PC-3 (cell line): ENCODE measurements at regions not wholly inside any gene's neighbourhood (a gene's known extent, or its start where the extent isn't known, plus 50 kb on each side); places are given as distances from the start of the nearest gene placed in this dataset.

Experiments used
- ATAC-seq: fragments of 200-7000 bp; cut with Tn5 transposase; 2 replicates; pipeline ENCODE4 v1.9.1; 2020; ENCODE audit warnings: mild to moderate bottlenecking, moderate library complexity
- BruUV-seq: library from RNA; stranded (reverse); fragments of 400-500 nt; replicated peaks from 2 replicates; lab custom pipeline; 2021; lab: Mats Ljungman, UMichigan
- CTCF ChIA-PET: fragments of 300-600 bp; sonication (Branson Sonifier 250); formaldehyde crosslinking; loops from one replicate; lab custom pipeline; 2022; ENCODE audit warnings: antibody characterized with exemption; lab: Charles Lee
- POLR2A ChIA-PET: fragments of 300-600 bp; sonication (Branson Sonifier 250); formaldehyde crosslinking; loops from one replicate; lab custom pipeline; 2022; ENCODE audit warnings: antibody characterized with exemption; ENCODE audit not compliant: unreplicated experiment; lab: Charles Lee
- DNase-seq: peaks from one replicate; pipeline ENCODE4 v3.0.0-alpha.2; 2015
- H2AFZ ChIP-seq: fragments of 300-600 bp; sonication (generic); 2 replicates; pipeline ENCODE4 v1.6.0; 2016; ENCODE audit warnings: antibody characterized with exemption, low read length
- H3F3A ChIP-seq: fragments of 300-600 bp; sonication (generic); one replicate; pipeline ENCODE4 v1.6.0; 2017; ENCODE audit warnings: antibody characterized with exemption, low read length, control low read depth, mild to moderate bottlenecking; ENCODE audit not compliant: unreplicated experiment
- H3K27ac ChIP-seq: fragments of 300-600 bp; sonication (generic); 2 replicates; pipeline ENCODE4 v1.5.1; 2016; ENCODE audit warnings: mild to moderate bottlenecking, low read length
- H3K27me3 ChIP-seq: fragments of 300-600 bp; sonication (generic); 2 replicates; pipeline ENCODE4 v1.6.1; 2016; ENCODE audit warnings: low read length, mixed read lengths
- H3K36me3 ChIP-seq: fragments of 300-600 bp; sonication (generic); 2 replicates; pipeline ENCODE4 v1.6.1; 2016; ENCODE audit warnings: low read depth, mixed run types, low read length, mixed read lengths
- H3K4me1 ChIP-seq: fragments of 300-600 bp; sonication (generic); 2 replicates; pipeline ENCODE4 v1.5.1; 2016; ENCODE audit warnings: low read length; ENCODE audit not compliant: insufficient read depth
- H3K4me2 ChIP-seq: fragments of 300-600 bp; sonication (generic); 2 replicates; pipeline ENCODE4 v1.6.0; 2016; ENCODE audit warnings: low read length
- H3K4me3 ChIP-seq: fragments of 300-600 bp; sonication (generic); 2 replicates; pipeline ENCODE4 v1.5.1; 2016; ENCODE audit warnings: mild to moderate bottlenecking, low read length, mixed read lengths
- H3K79me2 ChIP-seq: fragments of 300-600 bp; sonication (generic); 2 replicates; pipeline ENCODE4 v1.6.1; 2017; ENCODE audit warnings: low read length, mixed read lengths
- H3K9ac ChIP-seq: fragments of 300-600 bp; sonication (generic); 2 replicates; pipeline ENCODE4 v1.6.0; 2016; ENCODE audit warnings: mild to moderate bottlenecking, low read length
- H3K9me2 ChIP-seq: fragments of 300-600 bp; sonication (generic); replicated peaks from 2 replicates; pipeline ENCODE4 v1.6.1; 2016; ENCODE audit warnings: mixed run types, low read length, mixed read lengths
- H3K9me3 ChIP-seq: fragments of 300-600 bp; sonication (generic); 2 replicates; pipeline ENCODE4 v1.6.1; 2016; ENCODE audit warnings: low read length, mixed read lengths
- H4K20me1 ChIP-seq: fragments of 300-600 bp; sonication (generic); 2 replicates; pipeline ENCODE4 v1.6.1; 2016; ENCODE audit warnings: low read length, mixed read lengths
- CTCF ChIP-seq: fragments of 300-600 bp; sonication (generic); conservative IDR thresholded peaks from 2 replicates; pipeline ENCODE4 v1.5.1; 2017; ENCODE audit warnings: antibody characterized with exemption, low read depth, mild to moderate bottlenecking, low read length
- EZH2 ChIP-seq: fragments of 300-600 bp; sonication (generic); IDR thresholded peaks from one replicate; pipeline ENCODE4 v1.6.1; 2017; ENCODE audit warnings: antibody characterized with exemption, mild to moderate bottlenecking, low read length; ENCODE audit not compliant: unreplicated experiment
- EZH2phosphoT487 ChIP-seq: fragments of 300-600 bp; sonication (generic); IDR thresholded peaks from 2 replicates; pipeline ENCODE4 v1.6.1; 2018; ENCODE audit warnings: mild to moderate bottlenecking, antibody characterized with exemption, low read length, borderline replicate concordance
- intact Hi-C: fragments of 100-400 bp; cut with micrococcal nuclease; formaldehyde crosslinking; loops from 2 replicates; pipeline ENCODE4 v1.9.0; 2023

- BruUV-seq = no TSS peak
- no peak overlapping the region for H3K27ac ChIP-seq
Measured at GRCh38 chr18:59813942-59814341, 85.9 kb upstream of the PMAIP1 start.

GRCh38 chr18:59810735-59811520 is 88.9 kb upstream of the PMAIP1 start:
- Histone ChIP-seq H3K4me1 (peaks cover 4% of the 10 kb centered on the region; the same call in 1 of the 2 replicates), H3K27ac (no peak overlapping the region), H3K36me3 (no peaks in the 10 kb centered on the region), H2AFZ (no peak overlapping the region), H3K4me2 (no peak overlapping the region), H4K20me1 (no peaks in the 10 kb centered on the region), H3K4me3 (no peak overlapping the region), H3K27me3 (no peaks in the 10 kb centered on the region), H3K9ac (no peak overlapping the region), H3K9me3 (no peaks in the 10 kb centered on the region), H3K79me2 (no peaks in the 10 kb centered on the region), H3F3A (no peaks in the 10 kb centered on the region), H3K9me2 (no peaks in the 10 kb centered on the region)
- ATAC-seq = no peak
- POLR2A ChIA-PET = interaction anchor here (0.6 kb wide), 2 partner anchors 10 to 17 kb away, joined by 4 to 9 read pairs; no protein-coding TSS in a partner anchor
- no TSS peak for BruUV-seq
- CTCF ChIA-PET = interaction anchor here (0.9 kb wide), 1 partner anchor 8 kb away, joined by 5 read pairs; no protein-coding TSS in a partner anchor
- DNase-seq = no peak
- TF ChIP-seq EZH2 = no peak
- no peak for TF ChIP-seq EZH2phosphoT487
- no peak for TF ChIP-seq CTCF
- intact Hi-C loops = no loop called here

More at GRCh38 chr18:59813942-59814341, 85.9 kb upstream of the PMAIP1 start:
- no peak for ATAC-seq
- H2AFZ ChIP-seq = no peak overlapping the region
- POLR2A ChIA-PET = no interaction called here
- H3K27me3 ChIP-seq = no peaks in the 10 kb centered on the region
- no peaks in the 10 kb centered on the region for H3F3A ChIP-seq
- H4K20me1 ChIP-seq = no peaks in the 10 kb centered on the region
- intact Hi-C loops = no loop called here
- peaks cover 4% of the 10 kb centered on the region; the same call in 1 of the 2 replicates for H3K4me1 ChIP-seq
- no peak overlapping the region for H3K9ac ChIP-seq
- no peak overlapping the region for H3K4me2 ChIP-seq
- no peak overlapping the region for H3K4me3 ChIP-seq
- no peaks in the 10 kb centered on the region for H3K9me3 ChIP-seq
- no peak for DNase-seq
- CTCF ChIA-PET = no interaction called here
- no peak for TF ChIP-seq EZH2
- no peak for TF ChIP-seq EZH2phosphoT487
- TF ChIP-seq CTCF = no peak
- no peaks in the 10 kb centered on the region for H3K79me2 ChIP-seq
- no peaks in the 10 kb centered on the region for H3K36me3 ChIP-seq
- no peaks in the 10 kb centered on the region for H3K9me2 ChIP-seq

GRCh38 chr18:59810183-59810582 is 89.6 kb upstream of the PMAIP1 start:
- no peak for DNase-seq
- POLR2A ChIA-PET = no interaction called here
- ATAC-seq = no peak
- no TSS peak for BruUV-seq
- H3K27me3 ChIP-seq = no peaks in the 10 kb centered on the region
- CTCF ChIA-PET = no interaction called here
- no peaks in the 10 kb centered on the region for H4K20me1 ChIP-seq
- H3K4me3 ChIP-seq = no peak overlapping the region
- H3K27ac ChIP-seq = no peak overlapping the region
- no peak for TF ChIP-seq EZH2phosphoT487
- no peak for TF ChIP-seq EZH2
- H3K9me2 ChIP-seq = no peaks in the 10 kb centered on the region
- no peak overlapping the region for H3K9ac ChIP-seq
- no peak overlapping the region for H2AFZ ChIP-seq
- H3F3A ChIP-seq = no peaks in the 10 kb centered on the region
- no peak overlapping the region for H3K4me2 ChIP-seq
- H3K36me3 ChIP-seq = no peaks in the 10 kb centered on the region
- no peaks in the 10 kb centered on the region for H3K79me2 ChIP-seq
- H3K4me1 ChIP-seq = peaks cover 3% of the 10 kb centered on the region; the same call in 1 of the 2 replicates
- intact Hi-C loops = no loop called here
- H3K9me3 ChIP-seq = no peaks in the 10 kb centered on the region
